ENCODE measurements at regions not wholly inside any gene's neighbourhood (a gene's known extent, or its start where the extent isn't known, plus 50 kb on each side); places are given as distances from the start of the nearest gene placed in this dataset.

DNA sequence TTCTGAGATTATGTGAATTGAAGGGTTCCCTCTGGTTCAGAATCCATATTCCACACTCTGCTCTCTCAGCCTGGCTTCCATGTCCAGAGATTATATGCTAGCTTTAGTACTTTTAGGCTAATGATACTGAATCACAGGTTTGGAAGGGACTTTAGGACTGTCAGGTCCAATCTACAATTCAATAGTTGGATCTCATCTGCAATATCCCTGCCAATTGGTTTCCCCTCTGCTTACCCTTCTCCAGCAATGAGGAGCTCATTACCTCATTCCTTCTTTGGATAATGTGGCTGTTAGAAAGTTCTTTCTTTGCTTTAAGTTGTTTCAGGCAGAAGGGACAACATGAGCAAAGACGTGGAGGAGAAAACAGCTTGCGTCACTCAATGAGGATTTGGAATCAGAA, 245.3 kb downstream of the PLPP3 start:
- no peak for DNase-seq (ENCODE audit: low spot score in 2 of 2)

DNA sequence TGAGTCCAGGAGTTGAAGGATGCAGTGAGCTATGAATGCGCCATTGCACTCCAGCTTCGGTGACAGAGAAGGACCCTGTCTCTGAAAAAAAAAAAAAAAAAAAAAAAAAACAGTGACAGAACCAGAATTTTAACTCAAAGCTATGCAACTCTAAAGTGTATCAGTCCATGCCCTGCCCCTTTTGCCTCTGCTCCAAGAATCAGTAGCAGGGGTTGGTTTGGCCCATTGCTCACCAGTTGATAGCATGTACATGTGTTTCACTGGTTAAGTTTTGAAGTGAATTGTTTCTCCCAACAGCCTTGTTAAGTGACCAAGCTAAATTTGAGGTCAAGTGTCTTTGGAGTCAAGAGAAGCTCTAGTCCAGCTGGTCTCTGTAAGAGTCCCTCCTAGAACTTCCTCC, 245.9 kb downstream of the PLPP3 start:
- peaks cover 0 to 9% (median 3%) of the 10 kb centered on the region in 4 donors for H3K4me1 ChIP-seq
- H3K4me3 ChIP-seq = no peak overlapping the region
- H3K27me3 ChIP-seq = no peaks in the 10 kb centered on the region
- TF ChIP-seq POLR2A (IDR thresholded peaks at IDR 0.05) (no peak), EP300 (IDR thresholded peaks at IDR 0.05) (no peak)
- DNase-seq (ENCODE audit: low spot score in 2 of 2) = no peak
- no peaks in the 10 kb centered on the region for H3K9me3 ChIP-seq
- 93 to 100% methylated on average over 2 of the region's 2 CpGs for WGBS, 2 donors
- H3K36me3 ChIP-seq = no peaks in the 10 kb centered on the region
- no peak overlapping the region for H3K27ac ChIP-seq

More for the DNA sequence above, 245.3 kb downstream of the PLPP3 start:
- no peak for TF ChIP-seq EP300 (IDR thresholded peaks at IDR 0.05)
- no peak for TF ChIP-seq POLR2A (IDR thresholded peaks at IDR 0.05)
- TF ChIP-seq, protein P1, sequence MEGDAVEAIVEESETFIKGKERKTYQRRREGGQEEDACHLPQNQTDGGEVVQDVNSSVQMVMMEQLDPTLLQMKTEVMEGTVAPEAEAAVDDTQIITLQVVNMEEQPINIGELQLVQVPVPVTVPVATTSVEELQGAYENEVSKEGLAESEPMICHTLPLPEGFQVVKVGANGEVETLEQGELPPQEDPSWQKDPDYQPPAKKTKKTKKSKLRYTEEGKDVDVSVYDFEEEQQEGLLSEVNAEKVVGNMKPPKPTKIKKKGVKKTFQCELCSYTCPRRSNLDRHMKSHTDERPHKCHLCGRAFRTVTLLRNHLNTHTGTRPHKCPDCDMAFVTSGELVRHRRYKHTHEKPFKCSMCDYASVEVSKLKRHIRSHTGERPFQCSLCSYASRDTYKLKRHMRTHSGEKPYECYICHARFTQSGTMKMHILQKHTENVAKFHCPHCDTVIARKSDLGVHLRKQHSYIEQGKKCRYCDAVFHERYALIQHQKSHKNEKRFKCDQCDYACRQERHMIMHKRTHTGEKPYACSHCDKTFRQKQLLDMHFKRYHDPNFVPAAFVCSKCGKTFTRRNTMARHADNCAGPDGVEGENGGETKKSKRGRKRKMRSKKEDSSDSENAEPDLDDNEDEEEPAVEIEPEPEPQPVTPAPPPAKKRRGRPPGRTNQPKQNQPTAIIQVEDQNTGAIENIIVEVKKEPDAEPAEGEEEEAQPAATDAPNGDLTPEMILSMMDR (IDR thresholded peaks at IDR 0.05) = no peak
- 76 to 79% methylated on average over 2 of the region's 2 CpGs for WGBS, 2 donors
- H3K27ac ChIP-seq = no peak overlapping the region
- no peaks in the 10 kb centered on the region for H3K36me3 ChIP-seq
- no peaks in the 10 kb centered on the region for H3K9me3 ChIP-seq
- H3K4me3 ChIP-seq = no peak overlapping the region
- H3K27me3 ChIP-seq = no peaks in the 10 kb centered on the region
- peaks cover 0 to 9% (median 3%) of the 10 kb centered on the region in 4 donors for H3K4me1 ChIP-seq

DNA sequence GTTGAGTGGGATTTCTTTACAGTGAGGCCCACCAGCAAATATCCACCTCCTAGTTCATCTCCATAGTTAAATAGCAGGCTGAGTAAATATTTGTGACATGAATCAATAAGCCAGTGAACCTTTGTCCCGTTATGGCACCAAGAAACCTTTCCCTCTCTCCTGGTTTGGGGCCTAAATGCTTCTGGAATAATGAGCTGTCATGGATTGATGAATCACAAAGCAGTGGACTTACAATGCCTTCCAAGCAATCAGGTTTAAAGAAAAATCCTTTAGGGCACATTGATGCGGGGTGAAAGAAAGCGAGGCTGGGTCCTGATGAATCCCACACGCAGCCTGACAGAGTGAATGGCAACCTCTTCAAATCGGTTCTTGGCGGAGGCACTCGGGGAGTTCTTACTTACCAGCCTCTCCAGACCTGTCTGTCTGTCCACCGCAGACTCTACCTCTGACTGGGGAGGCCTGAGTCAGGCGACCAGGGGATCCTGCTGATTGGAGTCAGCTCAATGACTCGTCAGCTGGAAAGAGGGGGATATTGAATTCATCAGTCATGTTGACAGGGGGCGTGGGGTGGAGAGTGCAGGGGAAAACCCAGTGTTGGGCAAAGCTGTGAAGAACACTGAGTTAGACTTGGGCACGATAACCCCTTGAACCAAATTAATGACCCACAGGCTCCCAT, 247.3 kb downstream of the PLPP3 start:
- WGBS, 2 donors = 86% methylated on average over 11 to 12 of the region's 12 CpGs
- Histone ChIP-seq H3K27ac (no peak overlapping the region), H3K9me3 (no peaks in the 10 kb centered on the region), H3K4me1 (peaks cover 0 to 9% (median 3%) of the 10 kb centered on the region in 4 donors), H3K27me3 (no peaks in the 10 kb centered on the region), H3K36me3 (no peaks in the 10 kb centered on the region), H3K4me3 (no peak overlapping the region)
- TF ChIP-seq POLR2A (IDR thresholded peaks at IDR 0.05) (no peak), EP300 (IDR thresholded peaks at IDR 0.05) (no peak)
- TF ChIP-seq, protein P1 (IDR thresholded peaks at IDR 0.05) = no peak
- no peak for DNase-seq (ENCODE audit: low spot score in 2 of 2)

DNA sequence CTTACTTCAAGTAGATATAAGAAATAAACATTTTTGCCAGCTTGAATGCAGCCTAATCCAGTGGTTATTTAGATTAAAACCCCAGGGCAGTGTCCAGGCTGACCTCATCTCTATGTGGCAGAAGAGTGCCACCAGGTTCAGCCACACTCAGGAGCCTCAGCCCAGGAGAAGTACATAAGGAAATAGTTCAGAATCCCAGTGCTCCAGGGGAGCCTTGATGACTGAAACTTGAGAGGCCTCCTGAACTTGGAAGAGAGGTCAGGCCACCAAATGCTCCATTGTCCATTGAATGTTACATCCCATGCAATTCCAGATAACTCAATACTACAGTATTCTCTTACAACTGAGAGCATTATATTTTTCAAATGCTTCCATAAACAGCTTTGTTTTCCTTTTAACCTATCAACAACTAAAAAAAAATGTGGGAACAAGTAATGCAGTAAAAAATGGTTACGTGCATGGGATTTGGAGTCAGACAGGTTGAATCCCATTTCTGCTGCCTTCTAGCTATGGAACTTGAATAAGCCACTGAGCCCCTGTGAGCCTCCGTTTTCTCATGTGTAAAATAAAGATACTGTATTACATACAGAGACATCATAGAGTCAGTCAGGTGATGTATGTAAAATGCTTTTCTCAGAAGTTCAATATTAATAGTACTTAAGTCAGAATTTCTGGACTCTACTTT, 248.0 kb downstream of the PLPP3 start:
- Histone ChIP-seq H3K27me3 (no peaks in the 10 kb centered on the region), H3K4me3 (no peak overlapping the region), H3K36me3 (no peaks in the 10 kb centered on the region), H3K9me3 (no peaks in the 10 kb centered on the region), H3K27ac (no peak overlapping the region), H3K4me1 (peaks cover 0 to 9% (median 3%) of the 10 kb centered on the region in 4 donors)
- TF ChIP-seq, protein P1 (IDR thresholded peaks at IDR 0.05) = no peak
- no peak for DNase-seq (ENCODE audit: low spot score in 2 of 2)
- 73 to 75% methylated on average over 2 of the region's 2 CpGs for WGBS, 2 donors

DNA sequence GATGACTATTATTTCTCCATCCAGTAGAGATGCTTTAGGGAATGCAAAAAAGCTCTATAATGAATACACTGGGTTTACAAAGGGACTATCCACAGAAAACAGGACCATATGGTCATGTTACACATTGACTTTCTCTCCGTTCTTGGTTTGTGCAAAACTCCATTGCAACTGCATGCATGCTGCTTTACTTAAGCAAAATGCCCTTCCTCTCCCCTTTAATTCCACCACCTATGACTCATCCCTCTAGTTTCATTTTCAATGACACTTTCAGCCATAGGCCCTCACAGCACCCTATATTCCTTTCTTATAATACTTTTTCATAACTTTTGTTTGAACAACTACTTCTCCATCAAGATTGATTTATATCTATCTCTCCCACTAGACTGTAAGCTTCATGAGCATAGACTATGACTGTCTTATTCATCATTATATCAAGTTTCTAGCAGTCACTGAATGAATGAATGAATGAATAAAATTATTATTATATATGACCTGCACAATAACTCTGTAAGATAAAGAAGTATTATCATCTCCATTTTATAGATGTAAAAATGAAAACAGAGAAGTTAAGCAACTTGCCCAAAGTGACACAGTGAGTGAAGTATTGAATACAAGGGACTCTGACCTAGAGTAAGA, 248.9 kb downstream of the PLPP3 start:
- H3K36me3 ChIP-seq = no peaks in the 10 kb centered on the region
- WGBS, 2 donors = 69 to 91% methylated on average over 1 of the region's 1 CpG
- peaks cover 0 to 15% (median 3%) of the 10 kb centered on the region in 4 donors for H3K4me1 ChIP-seq
- H3K9me3 ChIP-seq = no peaks in the 10 kb centered on the region
- H3K27ac ChIP-seq = no peak overlapping the region
- DNase-seq (ENCODE audit: low spot score in 2 of 2) = no peak
- no peaks in the 10 kb centered on the region for H3K27me3 ChIP-seq
- no peak for TF ChIP-seq POLR2A (IDR thresholded peaks at IDR 0.05)
- TF ChIP-seq, protein P1 (IDR thresholded peaks at IDR 0.05) = no peak
- TF ChIP-seq EP300 (IDR thresholded peaks at IDR 0.05) = no peak
- no peak overlapping the region for H3K4me3 ChIP-seq

Data from tibial nerve (tissue), 4 donors.